ENCODE measurements at regions not wholly inside any gene's neighbourhood (a gene's known extent, or its start where the extent isn't known, plus 50 kb on each side); places are given as distances from the start of the nearest gene placed in this dataset.
A peak's percentile ranks its signal among the peaks of the same experiment; 100 is the strongest.

DNA sequence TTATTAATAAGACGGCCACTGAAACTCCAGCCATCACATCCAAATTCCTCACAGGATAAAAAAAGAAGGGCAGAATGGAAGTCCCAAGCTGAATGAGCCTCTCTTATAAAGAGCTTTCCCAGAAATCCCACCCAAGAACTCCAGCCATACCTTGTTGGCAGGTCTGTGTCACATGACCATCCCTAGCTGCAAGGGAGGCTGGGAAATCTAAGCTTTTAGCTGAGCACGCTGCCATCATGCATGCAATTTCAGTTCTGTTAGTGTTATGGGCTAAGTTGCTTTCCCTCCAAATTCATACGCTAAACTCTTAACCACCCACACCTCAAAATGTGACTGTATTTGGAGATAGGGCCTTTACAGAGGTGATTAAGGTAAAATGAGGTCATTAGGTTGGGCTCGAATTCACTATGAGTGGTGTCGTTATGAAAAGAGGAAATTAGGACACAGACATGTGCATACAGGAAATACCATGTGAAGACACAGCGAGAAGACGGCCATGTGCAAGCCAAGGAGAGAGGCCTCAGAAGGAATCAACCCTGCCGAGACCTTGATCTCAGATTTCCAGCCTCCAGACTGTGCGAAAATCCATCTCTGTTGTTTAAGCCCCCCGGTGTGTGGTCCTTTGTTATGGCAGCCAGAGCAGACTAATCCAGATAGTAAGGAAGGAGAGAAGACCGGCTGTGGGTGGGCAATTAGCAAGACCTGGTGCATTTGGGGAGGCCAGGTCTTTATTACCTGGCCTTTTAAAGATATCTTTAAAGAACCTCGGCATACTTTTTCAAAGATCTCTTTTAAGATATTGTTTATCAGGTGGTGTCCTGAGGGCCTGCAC is 317.6 kb downstream of the BCOR start:
- H3K9ac ChIP-seq (ENCODE audit: extremely low read depth, low read length, poor library complexity, severe bottlenecking): no peak overlapping the region
- H3K27ac Mint-ChIP-seq: peak overlapping the region; percentile 44
- no peaks in the 10 kb centered on the region for H3K27me3 ChIP-seq (ENCODE audit: control insufficient read depth, insufficient read depth, low read length, poor library complexity, severe bottlenecking)
- no peaks in the 10 kb centered on the region for H3K9me3 ChIP-seq (ENCODE audit: control insufficient read depth, low read length)
- no peaks in the 10 kb centered on the region for H3K36me3 Mint-ChIP-seq (ENCODE audit: low read depth)
- peaks cover 15% of the 10 kb centered on the region for H3K9me3 Mint-ChIP-seq
- WGBS, 2 experiments (ENCODE audit: insufficient coverage in 1 of 2, insufficient read length in 1 of 2): 43% methylated on average over 11 of the region's 12 CpGs; no CpG with 5 or more reads in 1 of the 2 experiments
- no peak overlapping the region for H3K4me3 ChIP-seq (ENCODE audit: low read length)
- no peak overlapping the region for H3K4me3 Mint-ChIP-seq
- peaks cover 34% of the 10 kb centered on the region for H3K4me1 Mint-ChIP-seq
- H3K27me3 Mint-ChIP-seq (ENCODE audit: insufficient read depth): peaks cover 5% of the 10 kb centered on the region
- no peaks in the 10 kb centered on the region for H3K36me3 ChIP-seq (ENCODE audit: control insufficient read depth, insufficient read depth, low read length)
- TF ChIP-seq, protein P1, sequence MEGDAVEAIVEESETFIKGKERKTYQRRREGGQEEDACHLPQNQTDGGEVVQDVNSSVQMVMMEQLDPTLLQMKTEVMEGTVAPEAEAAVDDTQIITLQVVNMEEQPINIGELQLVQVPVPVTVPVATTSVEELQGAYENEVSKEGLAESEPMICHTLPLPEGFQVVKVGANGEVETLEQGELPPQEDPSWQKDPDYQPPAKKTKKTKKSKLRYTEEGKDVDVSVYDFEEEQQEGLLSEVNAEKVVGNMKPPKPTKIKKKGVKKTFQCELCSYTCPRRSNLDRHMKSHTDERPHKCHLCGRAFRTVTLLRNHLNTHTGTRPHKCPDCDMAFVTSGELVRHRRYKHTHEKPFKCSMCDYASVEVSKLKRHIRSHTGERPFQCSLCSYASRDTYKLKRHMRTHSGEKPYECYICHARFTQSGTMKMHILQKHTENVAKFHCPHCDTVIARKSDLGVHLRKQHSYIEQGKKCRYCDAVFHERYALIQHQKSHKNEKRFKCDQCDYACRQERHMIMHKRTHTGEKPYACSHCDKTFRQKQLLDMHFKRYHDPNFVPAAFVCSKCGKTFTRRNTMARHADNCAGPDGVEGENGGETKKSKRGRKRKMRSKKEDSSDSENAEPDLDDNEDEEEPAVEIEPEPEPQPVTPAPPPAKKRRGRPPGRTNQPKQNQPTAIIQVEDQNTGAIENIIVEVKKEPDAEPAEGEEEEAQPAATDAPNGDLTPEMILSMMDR (conservative IDR thresholded peaks at IDR 0.05): no peak
- peak; percentile 86 for DNase-seq
- H3K27ac ChIP-seq (ENCODE audit: low read depth, low read length): no peak overlapping the region
- H3K4me1 ChIP-seq (ENCODE audit: control insufficient read depth, insufficient read depth, low read length): no peaks in the 10 kb centered on the region

DNA sequence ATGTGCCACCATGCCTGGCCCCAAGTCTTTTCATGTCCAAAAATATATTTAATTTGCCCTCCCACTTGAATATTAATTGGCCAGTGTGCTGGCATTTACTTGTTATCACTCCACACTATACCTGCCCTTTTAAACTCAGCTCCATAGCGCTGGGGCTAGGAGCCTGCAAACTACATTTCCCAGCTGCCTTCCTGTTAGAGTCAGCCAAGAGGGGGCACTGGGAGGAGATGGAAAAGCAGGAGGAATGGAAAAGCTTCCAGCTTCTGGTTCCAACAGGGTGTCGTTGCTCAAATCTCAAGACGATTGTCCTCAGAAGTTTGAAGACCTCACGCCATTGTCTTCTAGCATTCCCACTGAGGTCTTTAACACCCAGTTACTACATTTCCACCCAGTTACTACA is 315.5 kb downstream of the BCOR start:
- H3K4me1 ChIP-seq (ENCODE audit: control insufficient read depth, insufficient read depth, low read length): no peaks in the 10 kb centered on the region
- TF ChIP-seq, protein P1 (conservative IDR thresholded peaks at IDR 0.05): peak; percentile 37
- peak; percentile 87 for DNase-seq
- no peak overlapping the region for H3K9ac ChIP-seq (ENCODE audit: extremely low read depth, low read length, poor library complexity, severe bottlenecking)
- no peak overlapping the region for H3K27ac ChIP-seq (ENCODE audit: low read depth, low read length)
- 16% methylated on average over 4 of the region's 4 CpGs; no CpG with 5 or more reads in 1 of the 2 experiments for WGBS, 2 experiments (ENCODE audit: insufficient coverage in 1 of 2, insufficient read length in 1 of 2)
- peak overlapping the region; percentile 81 for H3K27ac Mint-ChIP-seq
- H3K4me3 ChIP-seq (ENCODE audit: low read length): no peak overlapping the region
- H3K4me3 Mint-ChIP-seq: no peak overlapping the region
- H3K9me3 Mint-ChIP-seq: peaks cover 18% of the 10 kb centered on the region
- H3K36me3 Mint-ChIP-seq (ENCODE audit: low read depth): no peaks in the 10 kb centered on the region
- peaks cover 29% of the 10 kb centered on the region for H3K4me1 Mint-ChIP-seq
- H3K36me3 ChIP-seq (ENCODE audit: control insufficient read depth, insufficient read depth, low read length): no peaks in the 10 kb centered on the region
- H3K27me3 Mint-ChIP-seq (ENCODE audit: insufficient read depth): peaks cover 14% of the 10 kb centered on the region
- no peaks in the 10 kb centered on the region for H3K9me3 ChIP-seq (ENCODE audit: control insufficient read depth, low read length)
- no peaks in the 10 kb centered on the region for H3K27me3 ChIP-seq (ENCODE audit: control insufficient read depth, insufficient read depth, low read length, poor library complexity, severe bottlenecking)

GRCh38 chrX:39787999-39788398 is 309.8 kb downstream of the BCOR start:
- H3K4me1 Mint-ChIP-seq: peaks cover 11% of the 10 kb centered on the region
- no peaks in the 10 kb centered on the region for H3K9me3 ChIP-seq (ENCODE audit: control insufficient read depth, low read length)
- H3K9me3 Mint-ChIP-seq: peaks cover 3% of the 10 kb centered on the region
- no peaks in the 10 kb centered on the region for H3K4me1 ChIP-seq (ENCODE audit: control insufficient read depth, insufficient read depth, low read length)
- H3K36me3 Mint-ChIP-seq (ENCODE audit: low read depth): no peaks in the 10 kb centered on the region
- no peak overlapping the region for H3K4me3 ChIP-seq (ENCODE audit: low read length)
- TF ChIP-seq, protein P1 (conservative IDR thresholded peaks at IDR 0.05): no peak
- DNase-seq: no peak
- no peaks in the 10 kb centered on the region for H3K36me3 ChIP-seq (ENCODE audit: control insufficient read depth, insufficient read depth, low read length)
- H3K4me3 Mint-ChIP-seq: no peak overlapping the region
- no peak overlapping the region for H3K27ac Mint-ChIP-seq
- WGBS, 2 experiments (ENCODE audit: insufficient coverage in 1 of 2, insufficient read length in 1 of 2): 90% methylated on average over 2 to 6 of the region's 6 CpGs
- H3K27ac ChIP-seq (ENCODE audit: low read depth, low read length): no peak overlapping the region
- peaks cover 7% of the 10 kb centered on the region for H3K27me3 ChIP-seq (ENCODE audit: control insufficient read depth, insufficient read depth, low read length, poor library complexity, severe bottlenecking)
- H3K27me3 Mint-ChIP-seq (ENCODE audit: insufficient read depth): peaks cover 51% of the 10 kb centered on the region
- H3K9ac ChIP-seq (ENCODE audit: extremely low read depth, low read length, poor library complexity, severe bottlenecking): no peak overlapping the region

Data from endodermal cell (in vitro differentiated cells).